Uterus (tissue), 3 donors: ENCODE measurements at regions not wholly inside any gene's neighbourhood (a gene's known extent, or its start where the extent isn't known, plus 50 kb on each side); places are given as distances from the start of the nearest gene placed in this dataset.

Source experiments
- DNase-seq, 2 donors: peaks; one replicate each; pipeline ENCODE4 v3.0.0-alpha.2; 2019 to 2020
- H3K27ac ChIP-seq, 2 donors: fragments of 200-600 bp; sonication (generic); 1 replicate in 1 of 2; 2 replicates in 1 of 2; pipeline ENCODE4 v1.5.1; 2016 to 2018
- H3K27me3 ChIP-seq, 2 donors: fragments of 200-600 bp; sonication (generic); one replicate each; pipeline ENCODE4 v1.5.1; 2018 to 2019; ENCODE audit warnings: control low read depth in 1 of 2
- H3K36me3 ChIP-seq, 2 donors: fragments of 200-600 bp; sonication (generic); one replicate each; pipeline ENCODE4 v1.5.1; 2019; ENCODE audit warnings: control low read depth in 1 of 2
- H3K4me1 ChIP-seq, 2 donors: fragments of 200-600 bp; sonication (generic); one replicate each; pipeline ENCODE4 v1.5.1; 2018 to 2019; ENCODE audit warnings: control low read depth in 1 of 2
- H3K4me3 ChIP-seq, 2 donors: fragments of 200-600 bp; sonication (generic); 1 replicate in 1 of 2; 2 replicates in 1 of 2; pipeline ENCODE4 v1.5.1; 2018 to 2019; ENCODE audit warnings: mild to moderate bottlenecking in 1 of 2
- H3K9me3 ChIP-seq, 2 donors: fragments of 200-600 bp; sonication (generic); one replicate each; pipeline ENCODE4 v1.5.1; 2019; ENCODE audit warnings: control low read depth in 1 of 2
- POLR2A ChIP-seq, 2 donors: fragments of 450-650 bp; IDR thresholded peaks; one replicate each; pipeline ENCODE4 v1.6.1; 2016; ENCODE audit warnings: antibody characterized with exemption in 2 of 2, mild to moderate bottlenecking in 1 of 2, moderate library complexity in 1 of 2
- intact Hi-C: fragments of 100-400 bp; cut with DNase I; formaldehyde crosslinking; loops from one replicate; pipeline ENCODE4 v1.15.1; 2023; ENCODE audit warnings: low total_unique reads
- TF ChIP-seq, protein P1 (sequence below), 4 experiments: fragments of 200-600 bp in 2 of 4; fragments of 450-650 bp in 2 of 4; sonication (generic) in 2 of 4; IDR thresholded peaks; one replicate each; pipeline ENCODE4 v1.5.1; 2016 to 2019; ENCODE audit warnings: antibody characterized with exemption in 4 of 4, mild to moderate bottlenecking in 2 of 4, moderate library complexity in 1 of 4
- donor health status: DM: yes; HTN: yes; CAD: no.

DNA sequence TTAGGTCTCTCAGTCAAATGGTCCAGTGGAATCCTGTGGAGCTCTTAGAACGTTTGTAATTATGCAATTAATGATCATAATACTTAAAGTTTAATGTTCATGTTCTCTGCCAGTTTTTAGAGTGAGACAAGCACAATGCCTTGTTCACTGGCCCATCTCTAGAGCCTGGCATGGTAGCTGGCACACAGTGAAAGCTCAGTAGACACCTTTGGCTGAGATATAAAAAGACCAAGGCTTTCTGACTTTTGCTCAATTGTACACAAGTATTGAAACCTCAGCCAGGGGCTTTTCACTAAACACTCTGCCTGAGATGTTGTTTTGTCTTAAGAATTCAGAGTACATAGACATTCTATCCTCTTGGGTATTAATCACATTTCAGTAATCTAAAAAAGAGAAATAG, 241.8 kb upstream of the ATP2B1 start:
- H3K27ac ChIP-seq, result peak overlapping the region; percentile 77 to 85

DNA sequence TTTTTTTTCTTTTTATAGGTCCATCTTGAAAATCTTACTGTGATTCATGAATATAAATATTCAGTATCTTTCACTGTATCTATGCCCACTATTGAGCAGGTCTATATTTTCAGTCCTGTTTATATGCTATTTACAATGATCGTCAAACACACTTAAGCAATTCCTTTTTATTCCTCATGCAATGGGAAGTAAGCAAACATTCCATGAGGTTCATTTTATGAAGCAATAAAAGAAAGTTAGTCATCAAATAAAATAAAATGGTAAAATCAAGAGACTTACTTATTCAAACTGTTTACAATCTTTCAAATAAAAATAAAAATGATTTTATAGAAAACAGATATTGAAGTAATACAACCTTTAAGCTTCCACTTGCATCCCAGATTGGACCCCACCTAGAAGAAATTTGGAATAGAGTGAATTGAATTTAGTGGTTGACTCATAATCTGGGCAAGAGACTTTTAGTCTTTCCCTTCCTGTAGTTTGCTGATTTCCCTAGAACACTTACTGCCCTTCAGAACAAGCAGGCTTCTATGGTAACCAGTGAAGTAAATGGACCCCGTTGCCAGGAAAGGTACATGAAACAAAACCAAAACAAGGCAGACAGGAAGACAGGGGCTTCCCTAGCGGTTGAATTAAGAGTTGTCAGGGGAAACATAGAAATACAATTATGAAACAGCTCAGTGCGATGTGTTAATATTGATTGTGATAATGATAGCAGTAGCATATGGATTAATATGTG, 241.0 kb upstream of the ATP2B1 start:
- peak in 1 of 2 donors; percentile 55 for DNase-seq
- Histone ChIP-seq H3K27me3 (no peaks in the 10 kb centered on the region), H3K4me3 (no peak overlapping the region), H3K27ac (peak overlapping the region; percentile 77 to 85), H3K9me3 (no peaks in the 10 kb centered on the region), H3K36me3 (no peaks in the 10 kb centered on the region), H3K4me1 (peaks cover 4 to 15% of the 10 kb centered on the region in 2 donors)
- intact Hi-C loops, result no loop called here
- no peak for TF ChIP-seq POLR2A (IDR thresholded peaks at IDR 0.05)
- TF ChIP-seq, protein P1, sequence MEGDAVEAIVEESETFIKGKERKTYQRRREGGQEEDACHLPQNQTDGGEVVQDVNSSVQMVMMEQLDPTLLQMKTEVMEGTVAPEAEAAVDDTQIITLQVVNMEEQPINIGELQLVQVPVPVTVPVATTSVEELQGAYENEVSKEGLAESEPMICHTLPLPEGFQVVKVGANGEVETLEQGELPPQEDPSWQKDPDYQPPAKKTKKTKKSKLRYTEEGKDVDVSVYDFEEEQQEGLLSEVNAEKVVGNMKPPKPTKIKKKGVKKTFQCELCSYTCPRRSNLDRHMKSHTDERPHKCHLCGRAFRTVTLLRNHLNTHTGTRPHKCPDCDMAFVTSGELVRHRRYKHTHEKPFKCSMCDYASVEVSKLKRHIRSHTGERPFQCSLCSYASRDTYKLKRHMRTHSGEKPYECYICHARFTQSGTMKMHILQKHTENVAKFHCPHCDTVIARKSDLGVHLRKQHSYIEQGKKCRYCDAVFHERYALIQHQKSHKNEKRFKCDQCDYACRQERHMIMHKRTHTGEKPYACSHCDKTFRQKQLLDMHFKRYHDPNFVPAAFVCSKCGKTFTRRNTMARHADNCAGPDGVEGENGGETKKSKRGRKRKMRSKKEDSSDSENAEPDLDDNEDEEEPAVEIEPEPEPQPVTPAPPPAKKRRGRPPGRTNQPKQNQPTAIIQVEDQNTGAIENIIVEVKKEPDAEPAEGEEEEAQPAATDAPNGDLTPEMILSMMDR (IDR thresholded peaks at IDR 0.05), result peak in 1 of 4 experiments; percentile 6

More for the DNA sequence above, 241.8 kb upstream of the ATP2B1 start:
- no peak for TF ChIP-seq POLR2A (IDR thresholded peaks at IDR 0.05)
- TF ChIP-seq, protein P1 (IDR thresholded peaks at IDR 0.05), result no peak
- intact Hi-C loops, result no loop called here
- H3K4me1 ChIP-seq, result peaks cover 4 to 15% of the 10 kb centered on the region in 2 donors
- no peak overlapping the region for H3K4me3 ChIP-seq
- no peaks in the 10 kb centered on the region for H3K27me3 ChIP-seq
- no peak for DNase-seq
- H3K36me3 ChIP-seq, result no peaks in the 10 kb centered on the region
- H3K9me3 ChIP-seq, result no peaks in the 10 kb centered on the region

DNA sequence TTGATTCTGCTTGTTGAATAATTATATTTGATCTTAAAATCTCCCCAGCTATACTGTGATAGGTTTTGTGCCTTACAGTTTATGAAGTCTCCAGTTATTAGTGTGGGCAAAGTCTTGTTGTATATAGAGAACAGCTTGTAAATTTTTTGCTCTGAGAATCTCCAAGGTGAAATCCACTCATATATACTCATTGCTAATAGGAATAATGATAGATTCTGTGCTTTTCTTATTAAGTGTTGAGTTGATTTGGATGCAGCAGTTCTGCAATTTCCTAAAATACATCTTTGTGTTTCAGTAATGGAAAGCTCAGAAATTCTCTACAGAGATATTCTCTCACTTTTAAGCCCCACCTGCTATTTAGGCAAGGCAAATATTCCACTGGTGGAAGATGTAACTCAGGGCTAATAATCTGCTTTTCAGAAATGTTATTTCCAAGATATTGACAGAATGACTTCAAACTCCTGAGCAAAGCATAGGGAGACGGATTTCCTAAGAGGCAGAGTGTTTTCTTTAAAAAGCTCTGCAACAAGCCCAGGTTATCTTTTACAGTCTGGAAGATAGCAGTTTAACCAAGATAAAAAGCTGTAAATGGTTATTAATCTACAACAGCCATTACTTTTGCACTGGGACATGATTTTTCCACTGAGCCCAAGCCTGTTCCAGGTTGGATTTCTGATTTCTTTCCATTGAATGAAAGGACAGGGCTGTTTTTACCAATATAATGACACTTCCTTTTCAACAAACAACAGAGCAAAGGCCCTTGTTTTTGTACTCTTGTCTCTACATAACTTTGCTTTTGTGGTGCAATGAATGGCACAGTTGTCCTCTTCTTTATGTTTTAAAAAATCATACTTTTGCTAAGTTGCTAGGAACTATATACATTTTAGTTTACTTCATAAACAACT, 239.9 kb upstream of the ATP2B1 start:
- TF ChIP-seq, protein P1 (IDR thresholded peaks at IDR 0.05), result no peak
- no peak for TF ChIP-seq POLR2A (IDR thresholded peaks at IDR 0.05)
- Histone ChIP-seq H3K36me3 (no peaks in the 10 kb centered on the region), H3K4me1 (peaks cover 4 to 15% of the 10 kb centered on the region in 2 donors), H3K27ac (peak overlapping the region; percentile 77 to 85), H3K27me3 (no peaks in the 10 kb centered on the region), H3K9me3 (no peaks in the 10 kb centered on the region), H3K4me3 (no peak overlapping the region)
- no peak for DNase-seq
- intact Hi-C loops, result no loop called here

DNA sequence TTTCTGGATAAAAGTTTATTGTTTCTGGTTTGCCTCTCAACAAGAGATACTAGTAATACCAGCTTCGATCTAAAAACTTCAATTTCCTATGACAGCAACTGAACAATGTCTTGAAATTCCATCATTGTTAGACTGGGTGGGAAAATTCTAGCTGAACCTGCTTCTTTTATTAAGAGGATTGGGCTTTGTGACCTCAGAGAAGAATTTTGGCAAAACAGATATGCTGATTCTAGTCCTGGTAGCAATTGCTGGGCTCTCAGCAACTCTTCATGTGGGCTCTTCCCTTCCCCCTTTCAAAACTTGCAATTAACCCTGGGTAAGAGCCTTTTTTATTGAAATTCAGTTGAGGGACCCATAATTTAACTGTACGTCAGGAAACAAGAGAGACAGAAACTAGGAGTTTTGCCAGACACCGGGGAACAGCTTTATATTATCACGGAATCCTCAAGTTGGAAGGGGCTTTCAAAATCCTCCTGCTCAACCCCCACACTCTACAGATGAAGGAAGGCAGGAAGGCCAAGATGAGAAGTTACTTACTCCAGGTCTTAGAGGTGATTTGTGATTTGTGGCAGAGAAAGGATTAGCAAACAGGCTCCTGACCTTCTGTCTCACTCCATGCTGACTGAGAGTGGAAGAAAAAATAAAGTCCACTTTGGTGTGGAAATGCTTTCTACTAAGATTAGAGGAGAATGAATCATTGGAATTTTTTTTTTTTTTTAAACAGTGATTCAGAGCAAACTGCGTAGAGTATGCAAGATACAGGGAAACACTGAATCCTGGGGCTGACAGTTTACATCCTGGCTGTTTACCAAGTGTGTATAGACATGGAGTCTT, 239.0 kb upstream of the ATP2B1 start:
- Histone ChIP-seq H3K4me3 (no peak overlapping the region), H3K27me3 (no peaks in the 10 kb centered on the region), H3K9me3 (no peaks in the 10 kb centered on the region), H3K36me3 (no peaks in the 10 kb centered on the region), H3K4me1 (peaks cover 4 to 15% of the 10 kb centered on the region in 2 donors), H3K27ac (peak overlapping the region; percentile 77 to 85)
- peak; percentile 39 to 55 for DNase-seq
- TF ChIP-seq, protein P1 (IDR thresholded peaks at IDR 0.05), result no peak
- no peak for TF ChIP-seq POLR2A (IDR thresholded peaks at IDR 0.05)
- intact Hi-C loops, result no loop called here
